ENCODE measurements at regions not wholly inside any gene's neighbourhood (a gene's known extent, or its start where the extent isn't known, plus 50 kb on each side); places are given as distances from the start of the nearest gene placed in this dataset.

- no peak overlapping the region for H3K27ac ChIP-seq (ENCODE audit: low read depth in 1 of 2, low read length in 2 of 2)
- TF ChIP-seq RXRA (IDR thresholded peaks at IDR 0.05) (no peak), RAD21 (IDR thresholded peaks at IDR 0.05) (peak; percentile 27 to 32)
- no peaks in the 10 kb centered on the region for H3K27me3 ChIP-seq (ENCODE audit: control insufficient read depth in 4 of 4, insufficient read depth in 4 of 4, low read length in 3 of 4)
- H3K9me3 ChIP-seq (ENCODE audit: control insufficient read depth in 4 of 4, low read length in 3 of 4), result no peaks in the 10 kb centered on the region
- H3K36me3 ChIP-seq (ENCODE audit: control insufficient read depth in 4 of 4, insufficient read depth in 3 of 4, low read depth in 1 of 4, low read length in 3 of 4), result no peaks in the 10 kb centered on the region
- no peaks in the 10 kb centered on the region for H3K4me1 ChIP-seq (ENCODE audit: control insufficient read depth in 4 of 4, insufficient read depth in 4 of 4, low read length in 3 of 4)
- no peak for DNase-seq (ENCODE audit: low spot score)
- no peak overlapping the region for H3K9ac ChIP-seq (ENCODE audit: low read depth in 1 of 2, low read length in 2 of 2)
- 55% methylated on average over 1 of the region's 1 CpG for WGBS
- no peak overlapping the region for H3K4me3 ChIP-seq (ENCODE audit: low read depth in 1 of 3, low read length in 3 of 3)
Measured at GRCh38 chr3:111299192-111299615, 227.6 kb downstream of the NECTIN3 start.

- DNase-seq (ENCODE audit: low spot score), result no peak
- no peaks in the 10 kb centered on the region for H3K36me3 ChIP-seq (ENCODE audit: control insufficient read depth in 4 of 4, insufficient read depth in 3 of 4, low read depth in 1 of 4, low read length in 3 of 4)
- no peaks in the 10 kb centered on the region for H3K4me1 ChIP-seq (ENCODE audit: control insufficient read depth in 4 of 4, insufficient read depth in 4 of 4, low read length in 3 of 4)
- no peaks in the 10 kb centered on the region for H3K27me3 ChIP-seq (ENCODE audit: control insufficient read depth in 4 of 4, insufficient read depth in 4 of 4, low read length in 3 of 4)
- H3K4me3 ChIP-seq (ENCODE audit: low read depth in 1 of 3, low read length in 3 of 3), result no peak overlapping the region
- no peaks in the 10 kb centered on the region for H3K9me3 ChIP-seq (ENCODE audit: control insufficient read depth in 4 of 4, low read length in 3 of 4)
- H3K9ac ChIP-seq (ENCODE audit: low read depth in 1 of 2, low read length in 2 of 2), result no peak overlapping the region
- no peak overlapping the region for H3K27ac ChIP-seq (ENCODE audit: low read depth in 1 of 2, low read length in 2 of 2)
- TF ChIP-seq FOXA1 (IDR thresholded peaks at IDR 0.05) (no peak), ZBTB33 (IDR thresholded peaks at IDR 0.05) (no peak), CTCF (IDR thresholded peaks at IDR 0.05; ENCODE audit: low read depth, low read length, missing input control) (no peak), RXRA (IDR thresholded peaks at IDR 0.05) (no peak), ATF3 (IDR thresholded peaks at IDR 0.05) (no peak), RAD21 (IDR thresholded peaks at IDR 0.05) (no peak), FOXA2 (IDR thresholded peaks at IDR 0.05) (no peak), NR2F2 (IDR thresholded peaks at IDR 0.05) (no peak), SP1 (IDR thresholded peaks at IDR 0.05) (no peak), MAX (IDR thresholded peaks at IDR 0.05) (no peak), HNF4A (conservative IDR thresholded peaks at IDR 0.05) (no peak), EGR1 (IDR thresholded peaks at IDR 0.05; ENCODE audit: low read depth in 2 of 2) (no peak), YY1 (IDR thresholded peaks at IDR 0.05) (no peak), GABPA (IDR thresholded peaks at IDR 0.05 in 1 of 2, conservative IDR thresholded peaks at IDR 0.05 in 1 of 2) (no peak), TAF1 (conservative IDR thresholded peaks at IDR 0.05) (no peak), JUND (IDR thresholded peaks at IDR 0.05) (no peak), HNF4G (IDR thresholded peaks at IDR 0.05) (no peak), REST (IDR thresholded peaks at IDR 0.05) (no peak)
Measured at GRCh38 chr3:111301238-111301798, 229.7 kb downstream of the NECTIN3 start.
